GM23338 (cell line): ENCODE measurements at regions not wholly inside any gene's neighbourhood (a gene's known extent, or its start where the extent isn't known, plus 50 kb on each side); places are given as distances from the start of the nearest gene placed in this dataset.

Source experiments
- ATAC-seq: fragments of 200-7000 bp; cut with Tn5 transposase; 3 replicates; pipeline ENCODE4 v1.9.1; 2020
- DNase-seq: peaks from one replicate; pipeline ENCODE4 v3.0.0-alpha.2; 2015; ENCODE audit warnings: low spot score
- H2AFZ ChIP-seq: fragments of 200-600 bp; sonication (generic); 2 replicates; pipeline ENCODE4 v1.8.0; 2016; ENCODE audit warnings: antibody characterized with exemption, mild to moderate bottlenecking, moderate library complexity
- H3F3A ChIP-seq: fragments of 200-600 bp; sonication (generic); replicated peaks from 2 replicates; pipeline ENCODE4 v1.8.0; 2017; ENCODE audit warnings: antibody characterized with exemption, mixed run types, low read depth
- H3K27ac ChIP-seq: fragments of 200-600 bp; sonication (generic); 2 replicates; pipeline ENCODE4 v1.6.1; 2016; ENCODE audit warnings: low read depth
- H3K27me3 ChIP-seq: fragments of 200-600 bp; sonication (generic); 2 replicates; pipeline ENCODE4 v1.8.0; 2016; ENCODE audit warnings: mild to moderate bottlenecking, mixed run types, moderate library complexity; ENCODE audit not compliant: insufficient read depth
- H3K36me3 ChIP-seq: fragments of 200-600 bp; sonication (generic); 2 replicates; pipeline ENCODE4 v1.8.0; 2016; ENCODE audit warnings: mild to moderate bottlenecking; ENCODE audit not compliant: insufficient read depth
- H3K4me1 ChIP-seq: fragments of 200-600 bp; sonication (generic); 2 replicates; pipeline ENCODE4 v1.8.0; 2016; ENCODE audit warnings: mild to moderate bottlenecking, moderate library complexity; ENCODE audit not compliant: insufficient read depth
- H3K4me2 ChIP-seq: fragments of 200-600 bp; sonication (generic); 2 replicates; pipeline ENCODE4 v1.7.1; 2017; ENCODE audit warnings: mixed run types
- H3K4me3 ChIP-seq: fragments of 200-600 bp; sonication (generic); 2 replicates; pipeline ENCODE4 v1.6.1; 2016; ENCODE audit warnings: mixed run types
- H3K79me2 ChIP-seq: fragments of 200-600 bp; sonication (generic); replicated peaks from 2 replicates; pipeline ENCODE4 v1.8.0; 2017; ENCODE audit warnings: mild to moderate bottlenecking; ENCODE audit not compliant: insufficient read depth
- H3K9me2 ChIP-seq: fragments of 200-600 bp; sonication (generic); 2 replicates; pipeline ENCODE4 v1.8.0; 2017; ENCODE audit not compliant: insufficient read depth
- H4K20me1 ChIP-seq: fragments of 200-600 bp; sonication (generic); replicated peaks from 2 replicates; pipeline ENCODE4 v1.8.0; 2017; ENCODE audit warnings: mild to moderate bottlenecking; ENCODE audit not compliant: insufficient read depth
- H3K27ac Mint-ChIP-seq: 2 replicates; pipeline ENCODE4 v1.8.0; 2020; ENCODE audit warnings: inconsistent platforms, mild to moderate bottlenecking, moderate library complexity, mixed read lengths
- H3K27me3 Mint-ChIP-seq: 3 replicates; pipeline ENCODE4 v1.8.0; 2022; ENCODE audit warnings: low read depth, mild to moderate bottlenecking, moderate library complexity, mixed read lengths, inconsistent platforms; ENCODE audit not compliant: insufficient read depth, poor library complexity
- H3K36me3 Mint-ChIP-seq: 3 replicates; pipeline ENCODE4 v1.8.0; 2021; ENCODE audit warnings: low read depth, mild to moderate bottlenecking, inconsistent platforms, moderate library complexity, mixed read lengths
- H3K4me1 Mint-ChIP-seq: 3 replicates; pipeline ENCODE4 v1.8.0; 2020; ENCODE audit warnings: mild to moderate bottlenecking, inconsistent platforms, mixed read lengths
- H3K4me3 Mint-ChIP-seq: 3 replicates; pipeline ENCODE4 v1.8.0; 2021; ENCODE audit warnings: moderate library complexity, mild to moderate bottlenecking, inconsistent platforms, mixed read lengths
- H3K9me3 Mint-ChIP-seq: 3 replicates; pipeline ENCODE4 v1.8.0; 2020; ENCODE audit warnings: moderate library complexity, mild to moderate bottlenecking, inconsistent platforms, mixed read lengths
- CREB1 ChIP-seq: fragments of 250-450 bp; sonication (Bioruptor Pico); IDR thresholded peaks from 2 replicates; pipeline ENCODE4 v1.5.0; 2020; ENCODE audit warnings: low read depth, mild to moderate bottlenecking, moderate library complexity
- CTCF ChIP-seq, 2 experiments: fragments of 200-600 bp in 1 of 2; sonication (generic) in 1 of 2; conservative IDR thresholded peaks; 2 replicates each; pipeline versions ENCODE4 v1.5.1 to v1.6.1; 2016 to 2017; ENCODE audit warnings: antibody characterized with exemption in 2 of 2, low read depth in 2 of 2, mild to moderate bottlenecking in 2 of 2, moderate library complexity in 1 of 2
- ETS1 ChIP-seq: IDR thresholded peaks from 2 replicates; pipeline ENCODE4 v1.6.1; 2016; ENCODE audit warnings: antibody characterized with exemption
- EZH2 ChIP-seq: fragments of 200-600 bp; sonication (generic); IDR thresholded peaks from one replicate; pipeline ENCODE4 v1.8.0; 2017; ENCODE audit warnings: antibody characterized with exemption, mild to moderate bottlenecking, low read depth; ENCODE audit not compliant: unreplicated experiment
- EZH2phosphoT487 ChIP-seq: fragments of 200-600 bp; sonication (generic); IDR thresholded peaks from one replicate; pipeline ENCODE4 v1.8.1; 2018; ENCODE audit warnings: antibody characterized with exemption; ENCODE audit not compliant: unreplicated experiment
- JUNB ChIP-seq: IDR thresholded peaks from one replicate; pipeline ENCODE4 v1.6.1; 2016; ENCODE audit warnings: antibody characterized with exemption; ENCODE audit not compliant: unreplicated experiment
- NANOG ChIP-seq: IDR thresholded peaks from 2 replicates; pipeline ENCODE4 v1.6.1; 2016; ENCODE audit warnings: antibody characterized with exemption, borderline replicate concordance
- POLR2AphosphoS5 ChIP-seq: IDR thresholded peaks from 2 replicates; pipeline ENCODE4 v1.6.1; 2016; ENCODE audit warnings: antibody characterized with exemption, low read depth
- REST ChIP-seq: IDR thresholded peaks from one replicate; pipeline ENCODE4 v1.6.1; 2018; ENCODE audit warnings: antibody characterized with exemption; ENCODE audit not compliant: unreplicated experiment
- STAT1 ChIP-seq: IDR thresholded peaks from one replicate; pipeline ENCODE4 v1.6.1; 2016; ENCODE audit warnings: antibody characterized with exemption; ENCODE audit not compliant: unreplicated experiment
- ZNF114 ChIP-seq: fragments of 250-450 bp; sonication (Bioruptor Pico); IDR thresholded peaks from 2 replicates; pipeline ENCODE4 v1.5.0; 2020; ENCODE audit warnings: mild to moderate bottlenecking, moderate library complexity
- ZNF331 ChIP-seq: fragments of 250-450 bp; sonication (Bioruptor Pico); IDR thresholded peaks from 2 replicates; pipeline ENCODE4 v1.5.0; 2020; ENCODE audit warnings: low read depth, mild to moderate bottlenecking, moderate library complexity
- ZNF462 ChIP-seq: fragments of 250-450 bp; sonication (Bioruptor Pico); IDR thresholded peaks from 2 replicates; pipeline ENCODE4 v1.5.0; 2020; ENCODE audit warnings: mild to moderate bottlenecking, moderate library complexity

GRCh38 chr3:174438501-174439145 lies 420.5 kb upstream of the NAALADL2 start:
- H2AFZ ChIP-seq, result no peak overlapping the region
- H3K79me2 ChIP-seq, result peaks cover 2% of the 10 kb centered on the region; the same call in 1 of the 2 replicates
- DNase-seq, result no peak
- H3K4me1 Mint-ChIP-seq, result peaks cover 27% of the 10 kb centered on the region
- H3K36me3 Mint-ChIP-seq, result no peaks in the 10 kb centered on the region
- H3K27ac ChIP-seq, result peak overlapping the region; percentile 27; the same call in 1 of the 2 replicates
- no peak overlapping the region; the same call in 2 of the 3 replicates for H3K4me3 Mint-ChIP-seq
- H3K4me2 ChIP-seq, result peak overlapping the region; percentile 96
- H3K9me2 ChIP-seq, result no peaks in the 10 kb centered on the region
- no peak for ATAC-seq
- H3K27me3 Mint-ChIP-seq, result peaks cover 6% of the 10 kb centered on the region
- no peaks in the 10 kb centered on the region for H4K20me1 ChIP-seq
- H3K4me1 ChIP-seq, result peaks cover 34% of the 10 kb centered on the region
- TF ChIP-seq JUNB (no peak), ETS1 (no peak), ZNF331 (CRISPR knock-in tag) (no peak), ZNF114 (CRISPR knock-in tag) (no peak), POLR2AphosphoS5 (no peak), ZNF462 (CRISPR knock-in tag) (no peak), REST (no peak), EZH2phosphoT487 (no peak), CTCF (conservative IDR thresholded peaks at IDR 0.05; ENCODE audit: low read depth in 2 of 2) (no peak), STAT1 (no peak), CREB1 (CRISPR knock-in tag) (no peak), EZH2 (no peak), NANOG (no peak)
- H3K27me3 ChIP-seq, result no peaks in the 10 kb centered on the region
- H3F3A ChIP-seq, result no peaks in the 10 kb centered on the region
- H3K36me3 ChIP-seq, result no peaks in the 10 kb centered on the region
- H3K27ac Mint-ChIP-seq, result peak overlapping the region; percentile 84
- peak overlapping the region; percentile 73; the same call in 1 of the 2 replicates for H3K4me3 ChIP-seq
- no peaks in the 10 kb centered on the region for H3K9me3 Mint-ChIP-seq
